GM20431 (cell line): ENCODE measurements at regions not wholly inside any gene's neighbourhood (a gene's known extent, or its start where the extent isn't known, plus 50 kb on each side); places are given as distances from the start of the nearest gene placed in this dataset.

ENCODE experiments used
- in situ Hi-C: fragments of 300-500 bp; cut with MseI, MboI; formaldehyde crosslinking; loops from one replicate; pipeline ENCODE4 v1.15.0; 2020; ENCODE audit warnings: low sequenced_read_pairs; ENCODE audit not compliant: unreplicated experiment

DNA sequence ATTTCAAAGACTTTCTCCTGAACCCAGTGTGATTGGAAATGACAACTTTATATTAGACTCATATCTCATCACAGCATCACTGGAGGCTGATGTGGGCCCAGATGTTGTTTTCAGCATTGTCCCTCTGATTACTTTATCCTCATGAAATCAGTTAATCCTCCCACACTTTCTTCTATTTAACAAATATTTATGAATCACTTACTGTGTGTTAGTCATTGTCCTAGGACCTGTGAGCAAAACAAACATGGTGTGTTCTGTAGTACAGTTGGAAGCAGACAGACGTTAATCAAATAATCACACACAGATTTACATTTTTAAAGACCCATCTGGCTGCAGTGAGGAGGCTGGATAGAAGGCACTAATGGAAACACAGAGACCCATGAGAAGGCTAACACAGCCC is 383.7 kb downstream of the PRDM2 start:
- in situ Hi-C loops: no loop called here

DNA sequence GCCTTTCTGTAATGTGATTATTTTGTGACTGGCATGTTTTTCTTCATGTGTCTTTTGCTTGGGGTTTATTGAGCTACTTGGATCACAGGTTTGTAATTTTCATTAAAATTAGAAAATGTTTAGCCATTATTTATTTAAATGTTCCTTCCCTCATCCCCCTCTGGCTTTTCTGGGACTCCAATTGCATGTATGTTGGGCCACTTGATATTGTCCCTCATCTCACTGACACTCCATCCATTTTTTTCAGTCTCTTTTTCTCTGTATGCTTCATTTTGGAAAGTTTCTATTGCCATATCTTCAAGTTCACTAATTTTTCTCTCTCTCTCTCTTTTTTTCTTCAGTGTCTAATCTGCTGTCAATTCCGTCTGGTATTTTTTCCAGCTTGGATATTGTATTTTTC is 390.1 kb downstream of the PRDM2 start:
- in situ Hi-C loops: no loop called here

DNA sequence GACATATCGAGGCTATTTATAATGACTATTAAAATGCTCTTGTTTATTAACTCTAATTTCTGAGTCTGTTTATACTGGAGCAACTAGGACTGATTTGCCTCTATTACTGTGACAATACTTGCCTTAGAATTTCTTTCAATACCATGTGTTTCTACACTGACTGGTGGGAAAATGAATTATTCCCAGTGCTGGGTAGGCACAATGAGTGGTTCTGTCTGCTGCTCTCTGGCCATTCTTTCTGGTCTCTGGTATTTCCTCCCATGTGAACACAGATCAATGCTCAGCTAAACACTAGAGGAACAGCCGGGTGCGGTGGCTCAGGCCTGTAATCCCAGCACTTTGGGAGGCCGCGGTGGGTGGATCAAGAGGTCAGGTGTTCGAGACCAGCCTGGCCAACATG is 390.5 kb downstream of the PRDM2 start:
- in situ Hi-C loops: no loop called here

DNA sequence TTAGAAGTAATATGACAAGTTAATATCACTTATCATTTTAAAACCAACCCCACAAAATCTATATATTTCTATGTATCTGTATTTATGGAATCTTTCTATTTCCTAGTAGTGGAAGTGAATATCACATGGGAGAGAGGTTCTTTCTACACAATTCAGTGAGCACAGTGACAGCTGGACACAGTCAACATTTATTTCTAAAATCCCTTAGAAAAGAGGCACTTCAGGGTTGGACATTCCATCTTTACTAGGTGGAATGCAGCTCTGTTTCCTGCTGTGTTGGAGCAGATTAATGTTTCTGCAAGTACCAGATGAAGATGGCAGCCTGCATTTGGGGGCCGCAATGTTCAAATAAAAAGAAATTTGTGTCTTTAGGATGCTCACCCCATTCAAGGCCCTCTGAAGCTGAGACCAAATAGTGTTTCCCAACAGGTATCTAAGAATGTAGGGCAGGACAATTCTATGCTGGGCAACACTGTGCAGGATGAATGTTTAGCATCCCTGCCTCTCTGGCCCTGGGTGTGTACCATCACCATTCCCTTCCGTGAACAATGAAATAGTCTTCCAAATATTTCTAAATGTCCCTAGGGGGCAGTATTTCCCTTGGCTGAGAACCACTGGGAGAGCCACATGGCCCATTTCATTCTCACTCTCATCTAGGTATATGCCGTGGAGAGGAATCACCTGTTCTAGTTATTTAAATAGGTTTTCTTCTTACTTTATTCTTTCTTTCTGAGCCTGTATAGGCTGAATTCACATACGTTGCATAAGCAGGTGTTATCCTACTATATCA is 394.8 kb downstream of the PRDM2 start:
- in situ Hi-C loops: no loop called here

DNA sequence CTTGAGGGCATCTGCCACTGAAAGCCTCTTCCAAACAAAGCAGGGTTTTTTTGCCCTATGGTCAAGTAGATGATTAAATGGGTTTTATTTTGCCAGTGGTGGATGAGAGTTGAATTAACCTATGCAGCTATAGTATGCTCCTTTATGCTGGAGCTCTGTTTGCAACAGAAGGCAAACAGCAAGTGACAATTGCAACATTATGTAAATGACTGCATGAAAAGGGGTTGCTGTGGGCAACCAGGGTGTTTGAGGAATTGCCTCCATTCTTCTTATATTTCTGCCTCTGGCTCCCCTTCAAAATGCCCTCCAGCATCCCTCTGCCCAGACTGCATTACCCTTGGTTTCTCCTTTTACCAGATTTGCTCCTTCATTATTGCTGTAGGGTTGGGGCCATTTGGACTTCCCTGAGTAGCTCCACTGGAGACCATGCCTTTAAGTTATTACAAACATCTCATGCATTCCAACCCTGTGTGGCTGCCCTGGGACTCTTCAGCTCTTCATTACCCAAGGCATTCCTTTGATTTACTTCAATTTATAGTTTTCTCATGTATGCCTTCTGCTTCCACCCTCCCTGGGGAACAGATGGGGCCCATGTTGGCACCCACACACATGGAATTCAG is 398.4 kb downstream of the PRDM2 start:
- in situ Hi-C loops: no loop called here

DNA sequence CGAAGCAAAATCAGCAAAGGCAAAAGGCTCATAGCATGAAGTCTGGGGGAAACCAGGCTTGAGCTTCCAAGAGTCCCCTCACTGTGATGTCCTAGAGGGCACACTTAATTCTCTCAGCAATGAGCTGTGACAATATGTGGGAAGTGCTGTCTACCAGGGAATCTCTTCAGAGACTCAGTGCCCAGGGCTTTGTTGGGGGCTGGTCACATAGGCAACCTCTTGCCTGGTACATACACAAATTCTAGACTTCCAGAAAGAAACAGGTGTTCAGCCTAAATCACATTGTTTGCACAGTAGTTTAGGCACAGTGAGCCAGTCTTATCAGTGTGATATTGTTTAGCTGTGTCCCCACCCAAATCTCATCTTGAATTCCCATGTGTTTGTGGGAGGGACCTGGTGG is 400.5 kb downstream of the PRDM2 start:
- in situ Hi-C loops: no loop called here

DNA sequence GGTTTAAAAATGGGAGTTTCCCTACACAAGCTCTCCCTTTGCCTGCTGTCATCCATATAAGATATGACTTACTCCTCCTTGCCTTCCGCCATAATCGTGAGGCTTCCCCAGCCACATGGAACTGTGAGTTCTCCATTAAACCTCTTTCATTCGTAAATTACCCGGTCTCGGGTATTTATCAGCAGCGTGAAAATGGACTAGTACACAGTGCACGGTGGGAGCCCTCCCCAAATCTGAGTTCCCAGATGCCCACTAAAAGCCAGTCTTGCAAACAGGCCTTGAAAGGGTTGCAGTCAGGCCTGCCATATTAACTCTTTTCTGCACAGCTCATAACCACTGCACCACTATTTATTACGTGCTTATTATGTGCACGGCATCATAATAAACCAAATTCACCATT is 400.9 kb downstream of the PRDM2 start:
- in situ Hi-C loops: no loop called here

DNA sequence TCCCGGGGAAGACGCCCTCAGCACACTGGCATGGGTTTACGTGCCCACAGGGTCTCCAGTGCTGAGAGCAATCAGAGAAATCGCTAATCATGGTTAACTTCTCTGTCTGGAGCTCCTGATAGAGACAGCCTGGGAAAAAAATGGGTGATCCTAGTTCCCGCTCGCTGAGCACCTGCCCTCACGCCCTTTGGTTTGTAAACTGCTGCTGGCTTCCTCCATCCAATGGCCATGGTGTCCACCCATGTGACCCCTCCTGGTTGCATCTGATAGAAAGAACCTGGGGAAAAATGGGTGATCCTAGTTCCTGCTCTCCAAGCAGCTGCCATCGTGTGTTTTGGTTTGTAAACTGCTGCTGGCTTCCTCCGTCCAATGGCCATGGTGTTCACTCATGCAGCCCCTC is 402.2 kb downstream of the PRDM2 start:
- in situ Hi-C loops: no loop called here

DNA sequence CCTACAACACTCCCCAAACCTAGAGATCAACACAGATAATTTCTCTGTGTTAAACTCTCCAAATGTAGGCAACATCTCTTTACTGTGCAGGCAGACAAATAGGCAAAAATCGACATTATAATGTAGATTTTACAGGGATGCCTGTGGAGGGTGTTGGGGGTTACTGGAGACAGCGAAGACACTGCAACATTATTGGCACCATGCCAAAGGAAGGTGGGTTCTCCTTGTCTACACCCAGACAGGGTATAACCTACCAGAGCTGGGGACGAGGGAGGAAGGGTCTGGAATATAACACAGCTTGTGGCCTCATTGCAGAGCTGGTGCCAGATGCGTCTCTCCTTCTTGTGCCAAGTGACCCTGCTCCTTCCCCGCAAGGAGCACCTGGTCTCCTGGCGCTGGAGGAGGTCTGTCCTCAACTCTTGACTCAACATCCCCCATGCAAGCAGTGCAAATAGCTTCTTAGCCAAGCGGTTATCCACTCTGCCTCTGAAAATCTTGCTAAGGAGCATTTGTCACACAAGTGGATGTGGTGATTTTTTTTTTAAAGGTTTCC is 404.0 kb downstream of the PRDM2 start:
- in situ Hi-C loops: no loop called here

DNA sequence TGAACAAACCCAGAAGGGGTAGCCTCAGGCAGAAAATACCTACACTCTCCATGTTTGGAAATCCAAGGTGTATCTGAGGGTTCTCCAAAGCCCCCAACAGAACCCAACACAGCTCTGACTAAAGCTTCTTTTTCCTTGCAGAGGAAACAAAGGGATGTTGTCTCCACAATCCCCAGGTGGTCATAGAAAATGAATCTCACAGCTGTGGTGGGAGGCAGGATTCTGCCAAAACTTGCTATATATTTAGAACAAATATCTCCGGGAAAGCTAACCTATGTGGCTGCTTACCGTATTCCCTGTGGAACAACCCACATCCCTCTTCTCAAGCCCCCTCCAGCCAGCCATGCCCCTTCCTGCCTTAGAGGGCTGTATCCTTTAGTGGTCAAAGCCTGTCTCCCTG is 406.1 kb downstream of the PRDM2 start:
- in situ Hi-C loops: no loop called here

DNA sequence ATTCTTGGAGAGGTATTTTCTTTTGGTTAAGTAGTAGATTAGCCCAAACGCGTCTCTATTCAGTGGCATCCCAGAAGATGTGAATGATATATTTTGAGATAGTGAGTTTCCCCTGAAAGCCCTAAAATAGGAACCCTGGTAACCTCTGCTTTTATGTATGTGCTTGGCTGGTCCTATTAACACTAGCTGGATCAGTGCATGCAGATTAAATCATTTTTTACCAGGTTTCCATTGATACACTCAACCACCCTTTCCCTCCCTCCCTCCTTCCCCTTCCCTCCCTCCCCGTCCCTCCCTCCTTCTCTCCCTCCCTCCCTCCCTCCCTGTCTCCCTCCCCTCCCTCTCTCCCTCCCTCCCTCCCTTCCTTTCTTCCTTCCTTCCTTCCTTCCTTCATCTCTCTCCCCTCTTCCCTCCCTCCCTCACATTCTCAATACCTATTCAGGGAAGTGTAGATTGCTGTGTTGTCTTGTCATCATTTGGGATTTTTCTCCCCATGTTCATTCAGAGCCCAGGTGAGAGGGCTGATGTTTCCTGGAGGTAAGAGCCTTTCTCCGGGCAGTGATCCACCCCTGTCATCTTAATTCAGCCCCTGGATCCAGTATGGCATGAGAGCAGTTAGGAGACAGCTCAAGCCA is 406.8 kb downstream of the PRDM2 start:
- in situ Hi-C loops: no loop called here

DNA sequence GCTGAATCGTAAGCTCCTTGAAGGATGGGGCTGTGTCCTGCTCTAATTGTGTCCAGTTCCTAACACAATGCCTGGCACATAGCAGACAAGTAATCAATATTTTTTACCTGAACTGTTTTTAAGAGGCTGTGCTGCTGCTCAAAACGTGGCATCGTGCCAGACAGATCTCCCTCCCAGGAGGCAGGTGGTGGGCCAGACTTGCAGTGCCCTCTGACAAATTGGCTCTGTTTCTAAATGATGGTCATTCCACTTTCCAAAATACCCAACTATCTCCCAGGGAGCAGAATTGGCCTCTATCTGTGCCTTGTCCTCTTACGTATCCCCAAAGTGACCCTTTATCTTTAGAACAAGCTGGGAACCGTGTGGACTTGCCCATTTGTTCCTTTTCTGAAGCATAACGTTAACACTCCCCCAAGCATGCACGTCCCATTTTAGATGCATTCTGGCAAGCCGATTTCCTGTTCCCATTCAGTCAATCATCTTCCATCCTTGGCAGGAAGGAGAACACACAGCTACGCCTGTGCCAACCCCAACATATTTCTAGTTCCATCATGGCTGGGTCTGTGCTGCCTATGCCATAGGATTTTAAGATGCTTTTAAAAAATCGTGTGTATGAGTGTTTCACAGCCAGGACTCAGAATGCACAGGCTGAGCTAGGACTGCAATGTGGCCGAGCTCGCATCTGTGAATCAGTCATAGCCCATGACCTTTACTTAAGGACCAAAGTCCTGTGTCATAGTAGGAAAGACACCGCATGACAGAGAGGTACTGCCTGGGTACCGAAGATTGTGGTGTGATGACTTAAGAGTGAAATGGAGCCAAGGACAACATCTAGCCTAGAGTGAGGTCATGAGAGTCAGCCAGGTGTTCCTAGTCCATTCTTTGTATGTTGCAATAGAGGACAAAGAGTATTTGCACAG is 408.6 kb downstream of the PRDM2 start:
- in situ Hi-C loops: no loop called here

DNA sequence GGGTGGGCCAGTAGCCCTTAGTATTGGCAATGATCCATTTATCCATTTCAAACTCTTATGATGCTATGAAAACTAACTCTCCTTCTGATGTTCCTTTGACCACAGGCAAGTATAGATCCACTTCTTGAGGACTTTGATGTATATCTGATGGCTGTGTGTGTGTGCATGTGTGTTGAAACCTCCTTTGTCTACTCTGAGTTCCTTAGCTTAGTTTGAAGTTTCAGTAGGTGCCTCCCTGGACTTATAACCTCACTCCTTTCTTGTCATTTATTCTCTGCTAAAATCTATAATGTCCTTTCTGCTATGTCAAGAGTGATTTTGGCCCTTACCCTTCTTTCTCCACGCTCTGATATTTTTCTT is 409.3 kb downstream of the PRDM2 start:
- in situ Hi-C loops: no loop called here

DNA sequence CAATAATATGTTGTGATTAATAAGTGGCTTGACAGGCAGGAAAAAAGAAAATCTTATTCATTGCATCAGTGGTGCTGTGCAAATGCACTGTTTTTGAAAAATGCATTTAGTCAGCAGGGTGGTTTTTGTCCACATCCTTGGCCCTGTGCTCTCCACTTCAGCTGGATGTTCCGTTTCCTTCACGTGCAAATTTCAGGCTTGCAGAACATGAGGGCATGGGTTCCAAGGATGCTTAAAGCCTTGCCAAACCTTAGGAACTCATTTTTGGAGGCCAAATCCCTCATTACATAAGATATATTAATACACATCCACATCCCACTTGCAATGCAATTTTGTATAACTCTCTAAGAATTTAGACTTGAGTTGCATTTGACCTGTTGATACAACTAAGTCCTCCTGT is 410.1 kb downstream of the PRDM2 start:
- in situ Hi-C loops: no loop called here

DNA sequence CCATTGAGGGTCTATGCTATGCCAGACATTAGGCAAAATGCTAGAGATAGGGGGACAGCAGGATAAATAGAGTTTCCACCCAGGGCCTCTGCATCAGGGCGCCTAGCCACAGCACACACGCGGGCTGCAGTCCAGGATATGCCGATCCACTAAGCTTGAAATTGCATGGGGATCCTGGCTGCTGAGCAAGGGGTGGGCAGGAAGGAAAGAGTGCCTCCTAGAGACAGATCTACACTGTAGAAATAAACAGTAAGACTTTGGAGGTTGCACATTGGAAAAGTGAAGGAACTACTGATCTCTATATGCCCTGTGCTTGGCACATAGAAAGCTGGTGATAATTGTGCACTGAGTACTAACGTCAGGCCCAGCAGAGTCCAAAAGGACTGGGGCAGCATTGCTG is 411.1 kb downstream of the PRDM2 start:
- in situ Hi-C loops: no loop called here

DNA sequence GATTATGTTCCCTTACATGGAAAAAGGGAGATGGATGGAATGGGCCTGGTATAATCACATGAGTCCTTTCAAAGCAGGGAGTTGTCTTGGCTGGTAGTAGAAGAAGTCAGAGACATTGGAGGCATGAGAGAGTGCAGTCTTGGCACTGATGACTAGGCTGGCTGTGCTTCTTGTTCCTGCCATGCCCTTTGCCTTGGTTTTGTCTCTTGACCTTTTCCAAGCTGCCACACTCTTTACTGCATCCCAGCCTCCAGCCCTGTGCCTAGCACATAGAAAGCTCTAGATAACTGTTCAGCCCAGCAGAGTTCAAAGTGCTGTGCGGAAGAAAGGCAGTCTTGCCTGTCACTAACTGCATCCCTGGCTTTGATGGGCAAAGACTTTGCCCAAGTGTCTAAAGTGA is 412.6 kb downstream of the PRDM2 start:
- in situ Hi-C loops: no loop called here

DNA sequence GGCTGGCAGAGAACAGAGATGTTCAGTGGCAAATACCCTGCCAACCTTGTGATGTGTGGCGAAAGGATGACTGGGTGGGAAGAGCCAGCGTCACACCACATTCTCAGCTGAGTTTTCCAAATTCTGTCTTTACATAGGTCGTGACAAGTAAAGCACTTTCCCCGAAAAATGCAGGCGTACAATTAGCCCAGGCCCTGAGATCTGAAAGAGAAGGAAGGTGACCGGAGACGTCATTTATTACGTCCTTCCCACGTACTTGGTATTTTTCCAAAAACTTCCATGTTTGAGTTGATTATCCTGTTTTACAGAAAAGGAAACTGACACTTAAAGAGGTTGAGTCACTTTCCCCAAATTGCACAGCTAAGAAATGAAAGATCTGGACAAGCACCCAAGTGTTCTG is 413.3 kb downstream of the PRDM2 start:
- in situ Hi-C loops: no loop called here

DNA sequence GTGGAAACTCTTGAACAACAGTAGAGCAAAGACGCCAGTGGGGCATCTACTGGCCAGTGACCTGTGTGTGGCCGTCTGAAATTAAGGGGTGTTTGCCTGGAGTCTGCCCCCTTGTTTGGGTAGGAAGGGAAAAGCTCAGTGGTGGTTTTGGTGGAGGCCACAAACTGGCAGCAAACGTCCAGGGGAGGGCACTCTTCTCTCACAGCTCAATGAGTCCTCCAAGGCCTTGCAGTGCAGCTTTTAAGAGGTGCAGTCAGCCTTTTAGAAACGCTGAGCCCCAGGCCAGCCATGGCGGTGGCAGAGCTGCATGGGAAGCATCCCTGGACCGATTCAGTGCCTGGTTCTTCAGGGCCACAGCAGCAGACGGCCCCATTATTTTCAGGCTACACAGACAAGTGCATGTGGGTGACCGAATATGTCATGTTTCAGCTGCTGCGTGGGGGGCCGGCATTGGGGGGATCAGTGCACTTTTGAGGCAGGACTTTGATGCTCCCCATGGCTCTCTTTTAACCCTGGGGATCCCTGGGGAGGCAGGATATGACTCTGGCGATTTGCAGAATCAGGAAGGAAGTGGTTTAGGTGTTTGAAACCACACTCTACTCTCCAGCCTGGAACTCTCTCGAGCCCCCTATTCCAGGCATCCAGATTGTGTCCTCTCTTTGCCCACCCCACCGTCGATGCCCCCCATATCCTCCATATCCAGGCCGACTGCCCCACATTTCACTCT is 414.0 kb downstream of the PRDM2 start:
- in situ Hi-C loops: no loop called here

DNA sequence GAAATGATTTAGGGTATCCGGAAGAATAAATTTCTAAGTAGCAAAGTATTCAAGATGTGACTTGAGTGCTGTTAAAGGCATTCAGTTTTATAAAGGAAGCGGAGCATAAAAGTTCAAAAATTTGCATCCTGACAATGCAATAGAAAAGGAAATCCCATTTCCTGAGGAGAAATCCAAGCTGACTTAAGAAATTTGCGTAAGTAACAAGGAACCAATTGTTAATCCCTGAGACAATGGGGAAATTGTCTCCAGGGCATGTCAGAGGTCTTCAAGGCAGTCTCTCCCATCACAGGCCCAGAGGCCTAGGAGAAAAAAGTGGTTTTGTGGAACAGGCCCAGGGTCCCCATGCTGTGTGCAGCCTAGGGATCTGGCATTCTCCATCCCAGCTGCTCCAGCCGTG is 416.0 kb downstream of the PRDM2 start:
- in situ Hi-C loops: no loop called here

DNA sequence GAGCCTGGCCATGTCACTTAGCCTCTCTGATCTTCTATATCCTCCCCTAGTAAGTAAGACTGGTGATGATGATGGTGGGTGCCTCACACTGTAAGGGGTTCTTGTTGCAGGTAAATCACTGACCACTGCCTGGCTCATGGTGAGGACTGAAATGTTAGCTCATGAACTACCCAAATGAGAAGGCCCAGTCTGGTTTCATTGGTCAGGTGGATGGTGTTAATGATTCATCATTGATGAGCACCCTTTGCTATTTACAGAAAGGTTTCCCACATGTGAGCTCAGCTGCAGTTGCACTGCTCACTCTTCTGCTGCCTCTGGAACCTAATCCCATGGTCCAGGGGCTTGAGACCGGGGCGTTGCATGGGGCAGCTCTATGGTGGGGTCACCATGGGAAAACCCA is 417.7 kb downstream of the PRDM2 start:
- in situ Hi-C loops: no loop called here
